Middle frontal gyrus (tissue), 1 donor: ENCODE measurements at regions not wholly inside any gene's neighbourhood (a gene's known extent, or its start where the extent isn't known, plus 50 kb on each side); places are given as distances from the start of the nearest gene placed in this dataset.

Experiments used
- DNase-seq: peaks from one replicate; pipeline ENCODE4 v3.0.0-alpha.2; 2015; ENCODE audit warnings: low spot score; ENCODE audit errors: extremely low spot score

- no peak for DNase-seq
Measured at GRCh38 chr9:107064378-107064777, 201.4 kb downstream of the ZNF462 start.

GRCh38 chr9:107065549-107065948 is 202.6 kb downstream of the ZNF462 start:
- DNase-seq: no peak

- no peak for DNase-seq
Measured at GRCh38 chr9:107067739-107068416, 204.9 kb downstream of the ZNF462 start.

GRCh38 chr9:107068581-107068980 is 205.6 kb downstream of the ZNF462 start:
- no peak for DNase-seq

GRCh38 chr9:107070586-107070985 is 207.6 kb downstream of the ZNF462 start:
- no peak for DNase-seq

- no peak for DNase-seq
Measured at GRCh38 chr9:107078061-107078460, 205.0 kb upstream of the RAD23B start.

GRCh38 chr9:107079589-107079988 is 203.5 kb upstream of the RAD23B start:
- no peak for DNase-seq

GRCh38 chr9:107080130-107080529 is 202.9 kb upstream of the RAD23B start:
- no peak for DNase-seq

- no peak for DNase-seq
Measured at GRCh38 chr9:107086460-107086859, 196.6 kb upstream of the RAD23B start.

- DNase-seq: no peak
Measured at GRCh38 chr9:107087222-107087621, 195.9 kb upstream of the RAD23B start.

- no peak for DNase-seq
Measured at GRCh38 chr9:107090218-107090617, 192.9 kb upstream of the RAD23B start.

- DNase-seq: no peak
Measured at GRCh38 chr9:107093365-107094060, 189.6 kb upstream of the RAD23B start.

GRCh38 chr9:107094370-107094769 is 188.7 kb upstream of the RAD23B start:
- no peak for DNase-seq

- DNase-seq: no peak
Measured at GRCh38 chr9:107100591-107100990, 182.5 kb upstream of the RAD23B start.

- no peak for DNase-seq
Measured at GRCh38 chr9:107102011-107102410, 181.1 kb upstream of the RAD23B start.

- DNase-seq: no peak
Measured at GRCh38 chr9:107103621-107104020, 179.5 kb upstream of the RAD23B start.

GRCh38 chr9:107105784-107106183 is 177.3 kb upstream of the RAD23B start:
- no peak for DNase-seq

GRCh38 chr9:107106416-107106815 is 176.7 kb upstream of the RAD23B start:
- no peak for DNase-seq

- no peak for DNase-seq
Measured at GRCh38 chr9:107108342-107109130, 174.5 kb upstream of the RAD23B start.

GRCh38 chr9:107109324-107109723 is 173.8 kb upstream of the RAD23B start:
- no peak for DNase-seq

GRCh38 chr9:107110153-107110552 is 172.9 kb upstream of the RAD23B start:
- no peak for DNase-seq

- DNase-seq: no peak
Measured at GRCh38 chr9:107112707-107113243, 170.3 kb upstream of the RAD23B start.
